ENCODE measurements at regions not wholly inside any gene's neighbourhood (a gene's known extent, or its start where the extent isn't known, plus 50 kb on each side); places are given as distances from the start of the nearest gene placed in this dataset.
"Not testable (repeated sequence)": the region's sequence is repeated elsewhere in the genome, so short reads cannot be mapped to it uniquely, and the experiment has no call there.

- DNase-seq: no peak
These were observed 763.2 kb upstream of the SPRY2 start for GRCh38 chr13:81104035-81104715.

DNA sequence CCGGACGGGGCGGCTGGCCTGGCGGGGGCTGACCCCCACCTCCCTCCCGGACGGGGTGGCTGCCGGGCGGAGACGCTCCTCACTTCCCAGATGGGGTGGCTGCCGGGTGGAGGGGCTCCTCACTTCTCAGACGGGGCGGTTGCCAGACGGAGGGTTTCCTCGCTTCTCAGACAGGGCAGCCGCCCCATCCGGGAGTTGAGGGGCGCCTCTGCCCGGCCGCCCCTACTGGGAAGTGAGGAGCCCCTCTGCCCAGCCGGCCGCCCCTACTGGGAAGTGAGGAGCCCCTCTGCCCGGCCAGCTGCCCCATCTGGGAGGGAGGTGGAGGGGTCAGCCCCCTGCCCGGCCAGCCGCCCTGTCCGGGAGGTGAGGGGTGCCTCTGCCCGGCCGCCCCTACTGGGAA lies 761.1 kb upstream of the SPRY2 start:
- not testable (repeated sequence) for DNase-seq

DNA sequence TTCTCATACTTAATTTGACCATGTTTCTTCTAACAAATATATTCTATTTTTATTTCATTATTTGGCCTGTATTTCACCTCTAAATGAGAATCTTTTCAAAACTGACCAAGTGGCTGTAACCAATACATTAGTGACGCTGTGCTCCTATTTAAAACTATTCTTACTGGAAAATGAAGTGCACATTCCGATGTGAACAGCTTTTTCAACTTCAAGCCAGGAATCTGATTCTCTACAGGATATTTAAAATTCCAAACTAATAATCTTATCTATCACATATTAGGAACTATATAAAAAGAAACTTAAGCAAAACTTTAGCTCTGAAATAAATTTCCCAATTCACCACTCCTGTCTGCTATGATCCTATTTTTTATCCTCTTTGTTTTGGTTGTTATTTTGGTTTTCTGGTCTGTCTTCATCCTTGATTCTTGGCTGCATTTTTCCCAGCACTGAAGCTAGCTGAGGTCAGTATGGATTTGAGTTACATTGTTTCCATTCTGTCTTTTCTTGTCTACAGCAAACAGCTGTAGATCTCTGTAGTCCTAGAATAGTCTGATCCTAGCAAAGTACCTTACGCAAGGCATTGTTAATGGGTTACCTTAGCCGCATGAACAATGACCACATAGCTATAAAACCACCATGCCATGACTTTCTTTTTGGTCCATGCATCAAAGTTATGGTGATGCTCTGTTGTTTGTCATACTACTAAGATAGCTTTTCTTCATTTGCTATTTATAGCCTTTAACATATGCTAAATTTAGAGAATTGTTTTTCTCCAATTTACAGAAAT lies 748.6 kb upstream of the SPRY2 start:
- DNase-seq: no peak

DNA sequence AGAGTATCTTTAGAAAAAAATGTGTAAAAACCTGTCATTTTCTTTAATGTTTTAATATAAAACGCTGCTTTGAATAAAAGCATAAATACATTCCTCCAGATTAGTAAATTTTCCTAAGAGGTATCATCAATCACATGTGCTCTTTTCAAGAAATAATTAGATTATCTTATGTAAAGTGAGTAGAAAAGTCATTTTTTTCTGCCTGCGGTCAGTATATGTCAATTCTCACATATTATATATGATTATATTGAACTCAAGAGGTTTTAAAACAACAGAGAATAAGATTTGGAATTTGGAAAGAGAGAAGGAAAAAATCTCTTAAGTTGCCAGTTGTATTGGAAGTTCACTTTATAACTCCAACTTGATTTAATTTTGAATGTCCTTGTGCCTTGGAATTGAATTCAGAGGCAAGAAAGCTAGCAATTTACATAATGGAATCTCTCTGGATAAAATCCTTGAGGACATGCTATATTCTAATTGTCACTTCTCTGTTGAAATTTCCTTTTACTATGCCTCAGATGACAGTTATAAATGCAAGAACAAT lies 740.1 kb upstream of the SPRY2 start:
- DNase-seq: no peak

DNA sequence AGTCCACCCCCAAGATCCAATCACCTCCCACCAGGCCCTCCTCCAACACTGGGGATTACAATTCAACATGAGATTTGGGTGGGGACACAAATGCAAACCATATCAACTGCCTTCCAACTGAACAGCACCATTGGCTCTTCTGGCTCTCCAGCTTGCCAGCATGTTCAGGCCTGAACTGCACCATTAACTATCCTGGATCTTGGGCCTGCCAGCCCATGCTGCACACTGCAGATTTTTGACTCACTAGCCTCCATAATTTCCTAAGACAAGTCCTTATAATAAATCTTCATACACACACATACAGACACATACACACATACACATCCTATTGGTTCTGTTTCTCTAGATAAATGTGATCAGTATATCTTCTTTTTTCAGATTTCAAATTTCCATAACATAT lies 737.1 kb upstream of the SPRY2 start:
- DNase-seq: no peak

GRCh38 chr13:81069822-81070221 lies 728.9 kb upstream of the SPRY2 start:
- DNase-seq: not testable (repeated sequence)

DNA sequence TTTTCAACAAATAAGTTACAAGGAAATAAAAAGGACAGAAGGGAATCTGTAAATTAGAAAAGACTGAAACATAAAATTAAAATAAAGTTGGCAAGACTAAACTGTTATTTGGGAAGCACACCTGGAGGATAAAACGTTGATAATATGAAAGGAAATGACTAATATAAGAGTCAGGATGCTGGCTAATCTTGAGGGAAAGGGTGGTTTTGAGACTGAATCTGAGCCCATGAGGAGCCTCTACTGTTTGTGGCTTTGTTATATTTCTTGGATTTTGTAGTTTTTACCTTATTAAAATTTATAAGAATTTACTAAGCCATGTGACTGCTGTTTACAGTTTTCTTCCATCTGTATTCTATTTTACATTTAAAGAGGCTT lies 718.0 kb upstream of the SPRY2 start:
- no peak for DNase-seq

- DNase-seq: no peak
These were observed 717.4 kb upstream of the SPRY2 start for GRCh38 chr13:81058211-81058915.

DNA sequence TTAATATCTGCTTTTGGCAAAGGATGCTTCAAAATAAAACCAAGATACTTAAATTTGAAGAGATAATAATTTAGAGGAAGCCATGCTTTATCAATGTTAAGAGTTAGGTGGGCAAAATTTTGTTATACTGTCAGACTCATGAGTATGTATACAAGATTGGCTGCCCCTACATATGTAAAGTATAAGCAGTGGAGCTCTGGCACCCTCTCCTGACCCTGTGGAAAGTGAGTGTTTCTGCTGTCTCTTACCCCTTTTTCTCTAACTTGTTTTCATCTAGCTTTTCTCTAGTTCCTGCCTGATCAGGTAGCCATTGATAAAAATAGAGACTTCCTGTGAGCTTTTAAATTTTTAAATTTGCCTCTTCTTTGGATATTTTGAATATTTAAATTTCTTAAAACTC lies 710.9 kb upstream of the SPRY2 start:
- DNase-seq: no peak

DNA sequence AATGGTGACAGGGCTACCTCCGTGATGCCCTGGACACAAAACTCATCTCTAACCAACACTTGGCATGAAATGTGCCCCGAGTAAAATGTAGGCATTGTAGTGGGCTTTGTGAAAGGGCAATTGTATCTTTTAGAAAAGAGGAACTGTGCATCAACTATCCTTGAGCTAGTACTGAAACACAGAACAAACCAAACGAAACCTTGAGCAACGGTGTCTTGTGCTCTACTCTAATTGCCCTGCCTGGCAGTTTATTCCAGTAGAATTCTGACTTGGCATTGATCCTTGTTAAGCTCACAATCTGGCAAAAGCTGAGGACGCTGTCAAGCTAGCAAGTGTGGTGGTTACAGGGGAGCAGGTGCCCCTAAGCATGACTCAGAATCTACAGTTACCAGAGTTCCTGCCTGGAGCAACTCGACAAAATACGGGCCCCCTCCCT lies 707.1 kb upstream of the SPRY2 start:
- no peak for DNase-seq

DNA sequence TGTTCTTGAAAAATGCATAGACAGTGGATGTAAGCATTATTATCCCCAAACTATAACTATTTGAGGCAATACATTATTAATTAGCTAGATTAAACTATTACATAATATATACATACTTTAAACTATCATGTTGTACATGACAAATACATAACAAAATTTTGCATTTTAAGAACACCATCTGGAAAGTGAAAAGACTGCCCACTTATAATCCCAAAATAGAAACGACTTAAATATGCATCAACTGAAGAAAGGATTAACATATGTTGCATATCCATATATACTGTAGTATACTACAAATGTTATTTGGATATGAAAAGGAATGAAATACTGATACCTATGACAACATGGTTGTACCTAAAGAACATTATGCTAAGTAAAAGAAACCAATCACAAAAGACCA lies 700.8 kb upstream of the SPRY2 start:
- DNase-seq: no peak

DNA sequence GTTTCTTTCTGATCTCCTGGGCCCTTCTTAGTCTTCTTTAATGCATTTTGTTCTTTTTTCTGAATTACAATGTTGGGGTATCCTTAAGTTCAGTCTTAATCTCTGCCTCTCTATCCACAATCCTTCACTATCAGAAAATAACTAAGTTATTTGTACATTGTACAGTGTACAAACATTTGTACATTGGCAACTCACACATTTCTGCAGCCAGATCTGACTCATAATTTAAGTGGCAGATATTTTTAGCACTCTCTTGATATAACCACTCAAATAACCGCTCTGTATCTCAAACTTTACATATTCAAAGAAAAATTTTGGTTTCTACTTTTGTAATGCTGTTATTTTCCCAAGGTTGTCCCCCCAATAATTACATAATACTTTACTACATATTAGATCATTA lies 691.1 kb upstream of the SPRY2 start:
- DNase-seq: no peak

GRCh38 chr13:81025091-81025490 lies 684.2 kb upstream of the SPRY2 start:
- no peak for DNase-seq

- no peak for DNase-seq
These were observed 680.4 kb upstream of the SPRY2 start for GRCh38 chr13:81021284-81021840.

GRCh38 chr13:81020010-81020409 lies 679.1 kb upstream of the SPRY2 start:
- DNase-seq: no peak

GRCh38 chr13:81018936-81019335 lies 678.0 kb upstream of the SPRY2 start:
- no peak for DNase-seq

DNA sequence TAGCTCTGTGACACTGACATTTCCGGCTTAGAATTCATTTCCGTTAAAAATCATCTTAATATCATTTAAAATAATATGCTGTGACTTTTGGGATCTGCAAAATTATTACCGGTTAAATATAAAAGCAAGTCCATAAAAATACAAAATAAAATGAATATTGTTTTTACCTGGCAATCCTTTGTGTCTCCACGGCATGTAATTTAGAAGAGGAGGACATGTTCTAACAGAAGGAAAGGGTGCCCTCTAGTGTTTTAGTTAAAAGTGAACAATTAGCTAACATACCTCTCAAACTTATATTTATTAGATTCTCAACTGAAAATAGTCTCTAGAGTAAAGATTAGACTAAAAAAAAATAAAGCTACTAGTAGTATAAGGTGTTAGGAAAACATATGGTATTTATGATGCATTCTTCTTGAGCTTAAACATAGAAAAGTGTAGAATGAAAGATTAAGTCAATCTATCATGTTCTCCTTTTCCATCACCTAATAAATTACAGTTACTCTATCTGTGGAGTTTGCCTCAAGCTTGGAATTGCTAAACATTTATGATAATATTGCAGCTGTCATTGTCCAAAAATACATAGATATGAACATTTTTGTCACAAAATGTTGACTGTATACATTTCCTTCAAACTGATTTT lies 676.7 kb upstream of the SPRY2 start:
- DNase-seq: peak; percentile 3 to 81 (median 41)

- no peak for DNase-seq
These were observed 671.1 kb upstream of the SPRY2 start for GRCh38 chr13:81012031-81012430.

- no peak for DNase-seq
These were observed 661.0 kb upstream of the SPRY2 start for GRCh38 chr13:81001828-81002385.

- not testable (repeated sequence) for DNase-seq
These were observed 657.7 kb upstream of the SPRY2 start for GRCh38 chr13:80998603-80999002.

DNA sequence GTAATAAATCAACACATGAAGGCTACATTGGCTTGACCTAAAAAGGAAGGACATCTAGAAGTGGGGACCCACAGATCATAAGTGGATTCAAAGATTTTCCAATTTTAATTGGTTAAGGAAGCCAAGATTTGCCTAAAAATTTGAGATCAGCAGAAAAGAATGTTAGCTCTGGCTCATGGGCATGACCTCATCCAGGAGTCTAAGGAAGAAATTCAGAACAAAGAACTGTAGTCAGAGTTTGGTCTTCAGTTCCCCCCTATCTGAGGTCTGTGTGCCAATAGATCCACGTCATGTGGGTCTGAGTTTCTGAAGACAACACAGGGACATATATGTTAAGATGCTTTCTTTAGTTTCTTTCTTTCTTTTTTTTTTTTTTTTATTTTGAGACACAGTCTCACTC lies 648.8 kb upstream of the SPRY2 start:
- DNase-seq: peak in 1 of 4 experiments; percentile 4

GRCh38 chr13:80989241-80989640 lies 648.3 kb upstream of the SPRY2 start:
- no peak for DNase-seq

Data from suppressor macrophage (primary cell).